ENCODE measurements at regions not wholly inside any gene's neighbourhood (a gene's known extent, or its start where the extent isn't known, plus 50 kb on each side); places are given as distances from the start of the nearest gene placed in this dataset.
A peak's percentile ranks its signal among the peaks of the same experiment; 100 is the strongest.

GRCh38 chr12:96140174-96140573, 54.0 kb upstream of the ELK3 start:
- peak; percentile 53 for DNase-seq (ENCODE audit: low read depth)
- TF ChIP-seq CTCF (IDR thresholded peaks at IDR 0.05; ENCODE audit: low read depth, low read length, missing control alignments): no peak
- no peak overlapping the region for H3K4me3 ChIP-seq (ENCODE audit: low read depth, low read length)
- in situ Hi-C loops (cut with HindIII; ENCODE audit: low sequenced_read_pairs): no loop called here

- no peak for DNase-seq (ENCODE audit: low read depth)
- no peak overlapping the region for H3K4me3 ChIP-seq (ENCODE audit: low read depth, low read length)
- in situ Hi-C loops (cut with HindIII; ENCODE audit: low sequenced_read_pairs): no loop called here
- no peak for TF ChIP-seq CTCF (IDR thresholded peaks at IDR 0.05; ENCODE audit: low read depth, low read length, missing control alignments)
Measured at GRCh38 chr12:96141216-96141912, 52.8 kb upstream of the ELK3 start.

GRCh38 chr12:96143392-96143791, 50.8 kb upstream of the ELK3 start:
- no peak for DNase-seq (ENCODE audit: low read depth)
- no peak for TF ChIP-seq CTCF (IDR thresholded peaks at IDR 0.05; ENCODE audit: low read depth, low read length, missing control alignments)
- no peak overlapping the region for H3K4me3 ChIP-seq (ENCODE audit: low read depth, low read length)
- in situ Hi-C loops (cut with HindIII; ENCODE audit: low sequenced_read_pairs): no loop called here

GRCh38 chr12:96143827-96144565, 50.2 kb upstream of the ELK3 start:
- H3K4me3 ChIP-seq (ENCODE audit: low read depth, low read length): no peak overlapping the region
- in situ Hi-C loops (cut with HindIII; ENCODE audit: low sequenced_read_pairs): no loop called here
- no peak for DNase-seq (ENCODE audit: low read depth)
- TF ChIP-seq CTCF (IDR thresholded peaks at IDR 0.05; ENCODE audit: low read depth, low read length, missing control alignments): no peak
